HCT116 (cell line): ENCODE measurements at regions not wholly inside any gene's neighbourhood (a gene's known extent, or its start where the extent isn't known, plus 50 kb on each side); places are given as distances from the start of the nearest gene placed in this dataset.

Source experiments
- CBX3 ChIP-seq: IDR thresholded peaks from 2 replicates; pipeline ENCODE4 v1.6.1; 2012; ENCODE audit warnings: low read depth
- CTCF ChIP-seq, 3 experiments: fragments of 200-600 bp in 1 of 3; sonication (generic) in 1 of 3; IDR thresholded peaks in 2 of 3; conservative IDR thresholded peaks in 1 of 3; 2 replicates each; pipeline ENCODE4 v1.5.1; 2012 to 2017; ENCODE audit warnings: low read depth in 2 of 3, low read length in 2 of 3, antibody characterized with exemption in 1 of 3, borderline replicate concordance in 1 of 3, control low read depth in 1 of 3, mild to moderate bottlenecking in 1 of 3, mixed read lengths in 1 of 3, mixed run types in 1 of 3, moderate library complexity in 1 of 3; ENCODE audit not compliant: insufficient read depth in 1 of 3
- EZH2 ChIP-seq: fragments of 200-600 bp; sonication (generic); IDR thresholded peaks from 2 replicates; pipeline ENCODE4 v1.6.1; 2017; ENCODE audit warnings: antibody characterized with exemption, mixed run types
- EZH2phosphoT487 ChIP-seq: fragments of 200-600 bp; IDR thresholded peaks from 2 replicates; pipeline ENCODE4 v1.6.1; 2018; ENCODE audit warnings: antibody characterized with exemption, borderline replicate concordance
- POLR2A ChIP-seq: IDR thresholded peaks from 2 replicates; pipeline ENCODE4 v1.7.0; 2011; ENCODE audit warnings: borderline replicate concordance; ENCODE audit not compliant: insufficient read depth, insufficient read length; ENCODE audit errors: extremely low read depth
- POLR2AphosphoS5 ChIP-seq: IDR thresholded peaks from 2 replicates; pipeline ENCODE4 v1.6.1; 2011; ENCODE audit warnings: mild to moderate bottlenecking, low read depth, low read length, moderate library complexity
- TCF7L2 ChIP-seq: IDR thresholded peaks from 2 replicates; pipeline ENCODE4 v1.7.0; 2011; ENCODE audit warnings: borderline replicate concordance, inconsistent platforms; ENCODE audit not compliant: insufficient read depth, insufficient read length; ENCODE audit errors: extremely low read depth
- YY1 ChIP-seq: IDR thresholded peaks from 2 replicates; pipeline ENCODE4 v1.6.1; 2011; ENCODE audit warnings: low read length, low read depth, moderate library complexity, mild to moderate bottlenecking; ENCODE audit not compliant: insufficient replicate concordance; ENCODE audit errors: extremely low read depth

GRCh38 chr10:63710703-63711102 lies 189.5 kb downstream of the REEP3 start:
- TF ChIP-seq POLR2A: no peak
- TF ChIP-seq CTCF (IDR thresholded peaks at IDR 0.05 in 2 of 3, conservative IDR thresholded peaks at IDR 0.05 in 1 of 3; ENCODE audit: borderline replicate concordance in 1 of 3, insufficient read depth in 1 of 3, low read depth in 2 of 3, low read length in 2 of 3): no peak
- TF ChIP-seq TCF7L2: no peak
- no peak for TF ChIP-seq CBX3
- TF ChIP-seq POLR2AphosphoS5: no peak
- no peak for TF ChIP-seq YY1
- no peak for TF ChIP-seq EZH2phosphoT487
- no peak for TF ChIP-seq EZH2
